Large intestine (tissue), 3 donors: ENCODE measurements at regions not wholly inside any gene's neighbourhood (a gene's known extent, or its start where the extent isn't known, plus 50 kb on each side); places are given as distances from the start of the nearest gene placed in this dataset.

ENCODE experiments used
- DNase-seq, 2 donors: peaks; one replicate each; pipeline versions ENCODE4 v3.0.0 to v3.0.0-alpha.2; 2013
- H3K27ac ChIP-seq: one replicate; pipeline ENCODE4 v1.5.1; 2013; ENCODE audit warnings: low read length
- H3K27me3 ChIP-seq: 2 replicates; pipeline ENCODE4 v1.6.1; 2013; ENCODE audit warnings: low read length; ENCODE audit not compliant: control insufficient read depth, insufficient read depth
- H3K36me3 ChIP-seq: 2 replicates; pipeline ENCODE4 v1.6.1; 2013; ENCODE audit warnings: low read length; ENCODE audit not compliant: control insufficient read depth, insufficient read depth
- H3K4me1 ChIP-seq: one replicate; pipeline ENCODE4 v1.6.1; 2013; ENCODE audit warnings: low read length; ENCODE audit not compliant: control insufficient read depth, insufficient read depth
- H3K4me3 ChIP-seq: one replicate; pipeline ENCODE4 v1.5.1; 2013; ENCODE audit warnings: low read length
- H3K9me3 ChIP-seq: one replicate; pipeline ENCODE4 v1.6.1; 2013; ENCODE audit warnings: mild to moderate bottlenecking, low read depth, low read length, moderate library complexity; ENCODE audit not compliant: control insufficient read depth
- WGBS: methylation state at CpG from one replicate; pipeline ENCODE4 v1.1.5; 2013; ENCODE audit warnings: low lambda C conversion rate; ENCODE audit not compliant: insufficient coverage; 5-methylcytosine and 5-hydroxymethylcytosine counted together

DNA sequence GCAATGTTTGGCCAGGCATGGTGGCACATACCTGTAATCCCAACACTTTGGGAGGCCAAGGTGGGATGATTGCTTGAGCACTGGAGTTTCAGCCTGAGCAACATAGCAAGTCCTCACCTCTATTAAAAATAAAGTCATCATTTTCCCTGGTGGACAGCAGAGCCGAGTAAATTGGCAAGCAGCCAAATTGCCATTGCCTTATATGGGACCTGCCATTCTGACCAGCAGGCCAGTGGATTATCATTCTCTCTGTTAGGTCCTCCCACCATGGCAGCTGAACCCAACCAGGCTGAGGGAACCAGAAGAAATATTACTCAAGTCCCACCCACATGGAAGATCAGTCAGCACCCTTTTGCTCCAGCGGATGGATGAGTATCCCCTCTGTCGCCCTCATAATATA is 1829.9 kb downstream of the EFNA5 start:
- Histone ChIP-seq H3K4me1 (no peaks in the 10 kb centered on the region), H3K27ac (no peak overlapping the region), H3K9me3 (no peaks in the 10 kb centered on the region), H3K36me3 (no peaks in the 10 kb centered on the region), H3K27me3 (no peaks in the 10 kb centered on the region), H3K4me3 (no peak overlapping the region)
- DNase-seq = no peak
- 100% methylated on average over 1 of the region's 3 CpGs for WGBS

DNA sequence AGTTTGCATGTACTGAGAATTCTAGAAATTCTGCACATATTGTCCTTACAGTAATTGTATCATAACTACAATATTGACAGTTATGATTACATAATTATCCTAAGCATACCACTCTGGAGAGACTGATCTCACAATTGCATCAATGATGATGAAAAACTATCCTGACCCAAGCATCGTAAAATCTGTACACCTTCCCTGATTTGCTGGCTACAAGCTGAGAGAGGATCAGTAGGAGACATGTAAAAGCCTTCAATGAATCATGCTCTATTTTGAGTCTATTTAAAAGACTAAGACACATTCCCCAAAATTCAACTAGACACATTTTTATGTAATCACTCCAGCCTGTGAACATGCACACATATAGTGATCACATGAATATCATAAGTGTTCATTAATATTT is 1833.8 kb downstream of the EFNA5 start:
- H3K4me3 ChIP-seq = no peak overlapping the region
- no CpG with 5 or more reads among the region's 1 CpG for WGBS
- no peak overlapping the region for H3K27ac ChIP-seq

DNA sequence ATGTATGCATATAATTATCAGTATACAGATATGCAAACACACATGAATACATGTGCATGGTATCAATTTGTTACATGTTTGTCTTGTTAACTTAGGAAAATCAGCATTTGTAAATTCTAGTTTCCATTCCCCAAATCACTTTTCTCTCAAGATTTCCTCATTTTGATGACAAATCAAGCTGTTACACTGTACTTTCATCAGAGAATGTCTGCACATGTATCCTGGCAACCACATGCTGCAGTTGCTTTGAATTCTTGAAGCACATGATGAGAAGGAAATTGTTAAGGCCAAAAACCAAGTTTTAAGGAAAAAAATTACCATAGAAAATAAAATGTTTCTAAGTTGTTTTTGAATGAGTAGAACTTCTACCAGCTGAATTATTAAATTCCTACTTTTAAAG is 1834.5 kb downstream of the EFNA5 start:
- DNase-seq = no peak
- H3K4me1 ChIP-seq = no peaks in the 10 kb centered on the region
- no peaks in the 10 kb centered on the region for H3K9me3 ChIP-seq
- no peak overlapping the region for H3K4me3 ChIP-seq
- no peaks in the 10 kb centered on the region for H3K36me3 ChIP-seq
- no peaks in the 10 kb centered on the region for H3K27me3 ChIP-seq
- H3K27ac ChIP-seq = no peak overlapping the region

More for the DNA sequence above, 1833.8 kb downstream of the EFNA5 start:
- Histone ChIP-seq H3K36me3 (no peaks in the 10 kb centered on the region), H3K9me3 (no peaks in the 10 kb centered on the region), H3K4me1 (no peaks in the 10 kb centered on the region), H3K27me3 (no peaks in the 10 kb centered on the region)
- DNase-seq = no peak

- DNase-seq = no peak
- Histone ChIP-seq H3K36me3 (no peaks in the 10 kb centered on the region), H3K27me3 (no peaks in the 10 kb centered on the region), H3K27ac (no peak overlapping the region), H3K9me3 (no peaks in the 10 kb centered on the region), H3K4me3 (no peak overlapping the region), H3K4me1 (no peaks in the 10 kb centered on the region)
- 91% methylated on average over 1 of the region's 1 CpG for WGBS
These were observed 1841.9 kb downstream of the EFNA5 start for GRCh38 chr5:105828821-105829220.

- H3K36me3 ChIP-seq = no peaks in the 10 kb centered on the region
- no peaks in the 10 kb centered on the region for H3K9me3 ChIP-seq
- whole genome bisulfite sequencing = 100% methylated on average over 1 of the region's 2 CpGs
- H3K4me3 ChIP-seq = no peak overlapping the region
- H3K4me1 ChIP-seq = no peaks in the 10 kb centered on the region
- no peak overlapping the region for H3K27ac ChIP-seq
- no peaks in the 10 kb centered on the region for H3K27me3 ChIP-seq
- no peak for DNase-seq
These were observed 1848.9 kb downstream of the EFNA5 start for GRCh38 chr5:105821800-105822199.

DNA sequence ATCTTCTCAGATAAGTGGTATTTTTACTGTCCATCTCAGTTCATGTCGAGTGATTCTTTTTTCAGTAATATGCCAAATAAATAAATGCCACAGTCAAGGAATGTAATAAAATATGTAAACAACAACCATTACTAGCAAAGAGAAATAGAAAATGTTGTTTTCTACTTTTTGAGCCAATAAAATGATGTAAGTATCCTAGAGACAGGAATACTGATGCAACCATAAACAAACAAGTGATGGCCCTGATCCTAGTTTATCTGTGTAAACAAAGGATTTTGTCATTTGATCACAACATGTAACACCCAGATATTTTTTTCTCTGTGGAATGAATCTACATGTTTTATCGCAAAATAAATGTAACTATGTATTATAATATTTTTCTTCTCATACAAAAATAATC is 1852.8 kb downstream of the EFNA5 start:
- Histone ChIP-seq H3K27ac (no peak overlapping the region), H3K4me3 (no peak overlapping the region), H3K36me3 (no peaks in the 10 kb centered on the region), H3K4me1 (no peaks in the 10 kb centered on the region), H3K27me3 (no peaks in the 10 kb centered on the region), H3K9me3 (no peaks in the 10 kb centered on the region)
- DNase-seq = no peak
- WGBS = 85% methylated on average over 2 of the region's 2 CpGs

DNA sequence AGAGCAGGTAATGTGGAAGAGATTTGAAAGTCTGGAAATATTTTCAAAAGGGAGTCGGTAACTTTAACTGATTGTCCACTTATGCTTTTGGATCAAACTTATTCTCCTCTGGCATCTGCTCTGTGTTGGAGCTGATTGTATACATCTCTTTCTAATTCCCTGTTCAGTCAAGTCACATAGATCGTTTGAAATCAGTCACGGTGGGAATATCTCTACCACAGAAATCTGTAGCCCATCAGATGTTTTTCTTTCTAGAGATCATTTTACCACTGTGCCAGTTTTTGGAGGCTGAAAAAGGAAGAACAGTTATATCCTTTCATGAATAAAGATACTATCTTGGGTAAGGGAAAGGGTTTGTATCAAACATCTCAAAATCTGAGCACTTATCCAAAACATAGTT is 1853.3 kb downstream of the EFNA5 start:
- DNase-seq = no peak
- no CpG with 5 or more reads among the region's 3 CpGs for WGBS
- no peak overlapping the region for H3K4me3 ChIP-seq

DNA sequence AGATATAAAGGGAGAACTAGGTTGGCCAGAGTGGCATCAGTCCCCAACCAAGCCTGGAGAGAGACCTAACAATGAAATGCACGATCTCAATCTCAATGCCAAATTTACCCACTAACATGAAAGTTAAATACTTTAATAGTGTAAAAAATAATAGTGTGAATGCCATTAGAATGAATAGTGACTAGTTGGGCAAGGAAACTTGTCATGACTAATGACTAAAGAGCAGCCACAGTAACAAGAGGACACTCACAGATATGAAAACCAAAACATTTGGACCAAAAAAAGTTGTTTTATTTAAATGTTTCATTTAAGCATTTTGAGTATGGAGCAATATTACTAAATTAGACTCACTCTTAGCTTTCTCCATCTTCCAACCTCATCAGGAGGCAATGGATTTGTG is 1853.8 kb downstream of the EFNA5 start:
- no peak overlapping the region for H3K27ac ChIP-seq
- DNase-seq = no peak
- H3K36me3 ChIP-seq = no peaks in the 10 kb centered on the region
- no peak overlapping the region for H3K4me3 ChIP-seq
- H3K9me3 ChIP-seq = no peaks in the 10 kb centered on the region
- no CpG with 5 or more reads among the region's 1 CpG for WGBS
- H3K27me3 ChIP-seq = no peaks in the 10 kb centered on the region
- H3K4me1 ChIP-seq = no peaks in the 10 kb centered on the region

More for the DNA sequence above, 1853.3 kb downstream of the EFNA5 start:
- H3K36me3 ChIP-seq = no peaks in the 10 kb centered on the region
- no peaks in the 10 kb centered on the region for H3K4me1 ChIP-seq
- no peaks in the 10 kb centered on the region for H3K27me3 ChIP-seq
- no peak overlapping the region for H3K27ac ChIP-seq
- H3K9me3 ChIP-seq = no peaks in the 10 kb centered on the region

- H3K9me3 ChIP-seq = no peaks in the 10 kb centered on the region
- WGBS = 100% methylated on average over 1 of the region's 2 CpGs
- DNase-seq = no peak
- H3K4me3 ChIP-seq = no peak overlapping the region
- H3K4me1 ChIP-seq = no peaks in the 10 kb centered on the region
- H3K27me3 ChIP-seq = no peaks in the 10 kb centered on the region
- no peaks in the 10 kb centered on the region for H3K36me3 ChIP-seq
- H3K27ac ChIP-seq = no peak overlapping the region
These were observed 1858.4 kb downstream of the EFNA5 start for GRCh38 chr5:105812304-105812703.

GRCh38 chr5:105807951-105808350 is 1862.8 kb downstream of the EFNA5 start:
- H3K27me3 ChIP-seq = no peaks in the 10 kb centered on the region
- 100% methylated on average over 1 of the region's 3 CpGs for WGBS
- H3K27ac ChIP-seq = no peak overlapping the region
- H3K9me3 ChIP-seq = no peaks in the 10 kb centered on the region
- no peaks in the 10 kb centered on the region for H3K4me1 ChIP-seq
- no peak overlapping the region for H3K4me3 ChIP-seq
- no peaks in the 10 kb centered on the region for H3K36me3 ChIP-seq
- DNase-seq = no peak

DNA sequence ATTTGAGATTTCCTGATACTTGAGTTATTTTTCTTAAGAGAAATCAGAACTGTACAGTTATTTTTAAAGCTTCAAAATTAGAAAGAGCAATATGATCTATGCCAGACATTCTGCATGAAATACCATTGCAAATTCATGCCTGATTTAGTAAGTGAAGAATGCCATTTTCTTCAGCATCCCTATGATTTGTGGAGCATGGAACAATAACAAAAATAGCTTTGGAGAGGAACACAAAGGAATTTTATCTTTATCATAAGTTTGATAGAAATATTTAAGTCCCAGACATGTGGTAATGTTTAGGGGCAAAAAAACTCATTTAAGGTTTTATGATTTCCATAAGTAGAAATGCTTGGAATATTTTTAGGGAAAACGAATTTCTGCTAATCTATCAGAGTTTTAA is 1863.4 kb downstream of the EFNA5 start:
- no peak overlapping the region for H3K27ac ChIP-seq
- no peaks in the 10 kb centered on the region for H3K4me1 ChIP-seq
- no peak overlapping the region for H3K4me3 ChIP-seq
- no peaks in the 10 kb centered on the region for H3K27me3 ChIP-seq
- no peaks in the 10 kb centered on the region for H3K36me3 ChIP-seq
- WGBS = no CpG with 5 or more reads among the region's 1 CpG
- no peak for DNase-seq
- H3K9me3 ChIP-seq = no peaks in the 10 kb centered on the region
